Aorta (tissue), 5 donors: ENCODE measurements at regions not wholly inside any gene's neighbourhood (a gene's known extent, or its start where the extent isn't known, plus 50 kb on each side); places are given as distances from the start of the nearest gene placed in this dataset.

Experiments
- ATAC-seq: fragments of 200-7000 bp; cut with Tn5 transposase; one replicate; pipeline ENCODE4 v1.9.1; 2022; ENCODE audit warnings: moderate library complexity; ENCODE audit not compliant: low FRiP score
- DNase-seq, 2 donors: peaks; one replicate each; pipeline ENCODE4 v3.0.0-alpha.2; 2020
- H3K27ac ChIP-seq, 2 donors: one replicate each; pipeline ENCODE4 v1.5.1; 2013; ENCODE audit warnings: low read length in 2 of 2, mild to moderate bottlenecking in 2 of 2, moderate library complexity in 2 of 2, control low read depth in 1 of 2, inconsistent platforms in 1 of 2, low read depth in 1 of 2
- H3K27me3 ChIP-seq, 2 donors: one replicate each; pipeline ENCODE4 v1.6.1; 2013; ENCODE audit warnings: control low read depth in 1 of 2, low read length in 1 of 2, mild to moderate bottlenecking in 1 of 2, moderate library complexity in 1 of 2; ENCODE audit not compliant: insufficient read depth in 2 of 2, control insufficient read depth in 1 of 2
- H3K36me3 ChIP-seq, 2 donors: one replicate each; pipeline ENCODE4 v1.6.1; 2013; ENCODE audit warnings: control low read depth in 1 of 2, low read length in 1 of 2, mild to moderate bottlenecking in 1 of 2; ENCODE audit not compliant: insufficient read depth in 2 of 2, control insufficient read depth in 1 of 2
- H3K4me1 ChIP-seq, 2 donors: one replicate each; pipeline ENCODE4 v1.6.1; 2013; ENCODE audit warnings: low read length in 2 of 2, control low read depth in 1 of 2, mild to moderate bottlenecking in 1 of 2, moderate library complexity in 1 of 2; ENCODE audit not compliant: insufficient read depth in 2 of 2, control insufficient read depth in 1 of 2
- H3K4me3 ChIP-seq, 2 donors: one replicate each; pipeline ENCODE4 v1.5.1; 2013; ENCODE audit warnings: low read length in 2 of 2, control low read depth in 1 of 2, mild to moderate bottlenecking in 1 of 2
- H3K9me3 ChIP-seq: one replicate; pipeline ENCODE4 v1.6.1; 2013; ENCODE audit warnings: mild to moderate bottlenecking, low read length; ENCODE audit not compliant: control insufficient read depth
- WGBS, 2 donors: extraction: QIAGEN DNeasy Blood & Tissue Kit; methylation state at CpG; one replicate each; pipeline ENCODE4 v1.1.7; 2013; 5-methylcytosine and 5-hydroxymethylcytosine counted together
- intact Hi-C, 2 donors: fragments of 100-400 bp; cut with DNase I; formaldehyde crosslinking; loops; one replicate each; pipeline versions ENCODE4 v1.14.2 to v1.15.0; 2022
- donor health status: healthy with polysubstance abuse.
- donor health status: Bipolar disorder and iron deficiency.
- donor health status: DM: no; HTN: no; CAD: no.
- donor health status: DM: no; HTN: no; CAD: no.
- donor health status: DM: yes; HTN: yes; CAD: no.

DNA sequence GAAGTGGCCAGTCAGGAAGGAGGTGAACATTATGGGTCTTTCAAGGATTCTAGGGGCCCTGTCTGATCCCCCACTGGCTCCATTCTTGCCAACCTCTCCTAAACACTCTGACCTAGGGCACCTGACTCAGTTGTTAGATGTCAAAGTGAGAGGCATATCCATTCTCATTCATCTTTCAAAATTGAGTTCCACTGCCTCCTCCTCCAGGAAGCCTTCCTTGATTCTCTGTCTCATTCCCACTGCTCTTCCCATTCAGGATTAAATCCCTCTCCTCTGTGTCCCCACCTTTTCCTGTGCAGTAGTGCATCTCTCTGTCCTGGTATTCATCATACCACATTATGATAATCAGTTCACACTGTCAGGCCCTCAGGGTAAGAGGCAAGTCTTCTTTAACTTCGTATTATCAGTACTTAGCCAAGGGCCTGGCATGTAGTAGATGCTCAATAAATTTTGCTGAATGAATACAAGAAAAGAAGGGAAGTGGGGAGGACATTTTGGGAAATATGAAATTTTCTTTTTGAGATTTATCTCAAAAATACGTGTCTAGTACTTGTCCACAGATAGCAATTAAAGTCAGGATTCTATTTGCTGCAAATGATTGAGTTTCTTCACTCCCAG is 61.8 kb upstream of the ITPKB start:
- intact Hi-C loops: no loop called here
- no peaks in the 10 kb centered on the region for H3K4me1 ChIP-seq
- DNase-seq (no peak), ATAC-seq (no peak)
- no peaks in the 10 kb centered on the region for H3K9me3 ChIP-seq
- no peak overlapping the region for H3K27ac ChIP-seq
- no peaks in the 10 kb centered on the region for H3K27me3 ChIP-seq
- no peak overlapping the region for H3K4me3 ChIP-seq
- H3K36me3 ChIP-seq: no peaks in the 10 kb centered on the region
- whole genome bisulfite sequencing, 2 donors: 91 to 92% methylated on average over 2 of the region's 2 CpGs

- Histone ChIP-seq H3K4me3 (no peak overlapping the region), H3K27me3 (no peaks in the 10 kb centered on the region), H3K4me1 (no peaks in the 10 kb centered on the region), H3K27ac (no peak overlapping the region), H3K36me3 (no peaks in the 10 kb centered on the region), H3K9me3 (no peaks in the 10 kb centered on the region)
- intact Hi-C loops: no loop called here
- 81 to 91% methylated on average over 12 of the region's 12 CpGs for WGBS, 2 donors
- ATAC-seq: no peak
- DNase-seq: no peak
Measured at GRCh38 chr1:226799634-226800281, 60.7 kb upstream of the ITPKB start.

GRCh38 chr1:226798427-226799411 is 59.6 kb upstream of the ITPKB start:
- no peak overlapping the region for H3K27ac ChIP-seq
- no peak for ATAC-seq
- intact Hi-C loops: no loop called here
- H3K36me3 ChIP-seq: no peaks in the 10 kb centered on the region
- no peak overlapping the region for H3K4me3 ChIP-seq
- 90 to 93% methylated on average over 21 to 22 of the region's 22 CpGs for WGBS, 2 donors
- H3K9me3 ChIP-seq: no peaks in the 10 kb centered on the region
- no peaks in the 10 kb centered on the region for H3K4me1 ChIP-seq
- DNase-seq: no peak
- no peaks in the 10 kb centered on the region for H3K27me3 ChIP-seq

DNA sequence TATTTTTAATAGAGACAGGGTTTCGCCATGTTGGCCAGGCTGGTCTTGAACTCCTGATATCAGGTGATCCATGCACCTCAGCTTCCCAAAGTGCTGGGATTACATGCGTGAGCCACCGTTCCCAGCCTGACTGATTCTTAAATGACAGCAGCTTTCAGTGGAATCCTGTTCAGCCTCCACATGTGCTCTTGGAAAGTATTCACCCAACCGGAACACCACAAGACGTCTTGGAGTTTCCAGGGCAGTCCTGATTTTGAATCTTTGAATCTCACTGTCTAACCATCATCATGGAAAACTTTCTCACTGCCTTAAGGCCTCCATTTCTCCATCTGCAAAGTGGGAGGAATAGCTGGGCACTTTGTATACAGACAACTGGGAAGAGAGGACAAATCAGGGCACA is 58.1 kb upstream of the ITPKB start:
- H3K27ac ChIP-seq: no peak overlapping the region
- no peaks in the 10 kb centered on the region for H3K9me3 ChIP-seq
- no peak for ATAC-seq
- intact Hi-C loops: no loop called here
- H3K4me3 ChIP-seq: no peak overlapping the region
- WGBS, 2 donors: 91% methylated on average over 5 of the region's 5 CpGs
- H3K4me1 ChIP-seq: no peaks in the 10 kb centered on the region
- H3K36me3 ChIP-seq: no peaks in the 10 kb centered on the region
- DNase-seq: no peak
- H3K27me3 ChIP-seq: no peaks in the 10 kb centered on the region

- no peak overlapping the region for H3K27ac ChIP-seq
- H3K4me1 ChIP-seq: no peaks in the 10 kb centered on the region
- intact Hi-C loops: no loop called here
- no peaks in the 10 kb centered on the region for H3K36me3 ChIP-seq
- DNase-seq (no peak), ATAC-seq (no peak)
- H3K9me3 ChIP-seq: no peaks in the 10 kb centered on the region
- WGBS, 2 donors: 76 to 90% methylated on average over 2 of the region's 2 CpGs
- no peak overlapping the region for H3K4me3 ChIP-seq
- H3K27me3 ChIP-seq: no peaks in the 10 kb centered on the region
Measured at GRCh38 chr1:226793620-226794276, 54.7 kb upstream of the ITPKB start.

- no peaks in the 10 kb centered on the region for H3K36me3 ChIP-seq
- no peak overlapping the region for H3K27ac ChIP-seq
- H3K9me3 ChIP-seq: no peaks in the 10 kb centered on the region
- no peak for ATAC-seq
- H3K27me3 ChIP-seq: no peaks in the 10 kb centered on the region
- H3K4me3 ChIP-seq: no peak overlapping the region
- intact Hi-C loops: no loop called here
- DNase-seq: no peak
- WGBS, 2 donors: 92 to 95% methylated on average over 1 of the region's 1 CpG
- H3K4me1 ChIP-seq: no peaks in the 10 kb centered on the region
Measured at GRCh38 chr1:226792368-226792767, 53.3 kb upstream of the ITPKB start.

- no peak for DNase-seq
- H3K4me3 ChIP-seq: no peak overlapping the region
- H3K27ac ChIP-seq: no peak overlapping the region
- H3K9me3 ChIP-seq: no peaks in the 10 kb centered on the region
- no peaks in the 10 kb centered on the region for H3K36me3 ChIP-seq
- no peaks in the 10 kb centered on the region for H3K27me3 ChIP-seq
- intact Hi-C loops: no loop called here
- WGBS, 2 donors: 80 to 82% methylated on average over 6 of the region's 6 CpGs
- ATAC-seq: no peak
- no peaks in the 10 kb centered on the region for H3K4me1 ChIP-seq
Measured at GRCh38 chr1:226790545-226791181, 51.6 kb upstream of the ITPKB start.

GRCh38 chr1:226788965-226789364 is 49.9 kb upstream of the ITPKB start:
- DNase-seq: no peak
- H3K4me1 ChIP-seq: no peaks in the 10 kb centered on the region
- no peaks in the 10 kb centered on the region for H3K27me3 ChIP-seq

More at GRCh38 chr1:226788965-226789364, 49.9 kb upstream of the ITPKB start:
- no peak for ATAC-seq
- Histone ChIP-seq H3K36me3 (no peaks in the 10 kb centered on the region), H3K4me3 (no peak overlapping the region), H3K9me3 (no peaks in the 10 kb centered on the region), H3K27ac (no peak overlapping the region)
- WGBS, 2 donors: 81 to 85% methylated on average over 4 of the region's 4 CpGs
- intact Hi-C loops: no loop called here
